ENCODE measurements at regions not wholly inside any gene's neighbourhood (a gene's known extent, or its start where the extent isn't known, plus 50 kb on each side); places are given as distances from the start of the nearest gene placed in this dataset.

GRCh38 chr12:3354586-3354985 lies 136.4 kb upstream of the PRMT8 start:
- TF ChIP-seq CTCF (conservative IDR thresholded peaks at IDR 0.05; ENCODE audit: low read depth in 2 of 2) (no peak), REST (IDR thresholded peaks at IDR 0.05; ENCODE audit: unreplicated experiment) (no peak), ZNF114 (CRISPR knock-in tag; IDR thresholded peaks at IDR 0.05) (no peak), POLR2AphosphoS5 (IDR thresholded peaks at IDR 0.05; ENCODE audit: low read depth) (no peak), EZH2 (IDR thresholded peaks at IDR 0.05; ENCODE audit: low read depth, unreplicated experiment) (no peak), ETS1 (IDR thresholded peaks at IDR 0.05) (no peak)

Measured in GM23338 (cell line).